ENCODE measurements at regions not wholly inside any gene's neighbourhood (a gene's known extent, or its start where the extent isn't known, plus 50 kb on each side); places are given as distances from the start of the nearest gene placed in this dataset.

- Mint-ChIP-seq H3K9me3 (peaks cover 1% of the 10 kb centered on the region), H3K27me3 (no peaks in the 10 kb centered on the region), H3K36me3 (no peaks in the 10 kb centered on the region), H3K27ac (no peak overlapping the region), H3K4me1 (no peaks in the 10 kb centered on the region), H3K4me3 (no peak overlapping the region)
- no peak for ATAC-seq (ENCODE audit: low read depth)
- POLR2A ChIA-PET: no interaction called here
- no peak for DNase-seq
Observed at GRCh38 chr11:104320956-104321355, 157.0 kb upstream of the PDGFD start.

DNA sequence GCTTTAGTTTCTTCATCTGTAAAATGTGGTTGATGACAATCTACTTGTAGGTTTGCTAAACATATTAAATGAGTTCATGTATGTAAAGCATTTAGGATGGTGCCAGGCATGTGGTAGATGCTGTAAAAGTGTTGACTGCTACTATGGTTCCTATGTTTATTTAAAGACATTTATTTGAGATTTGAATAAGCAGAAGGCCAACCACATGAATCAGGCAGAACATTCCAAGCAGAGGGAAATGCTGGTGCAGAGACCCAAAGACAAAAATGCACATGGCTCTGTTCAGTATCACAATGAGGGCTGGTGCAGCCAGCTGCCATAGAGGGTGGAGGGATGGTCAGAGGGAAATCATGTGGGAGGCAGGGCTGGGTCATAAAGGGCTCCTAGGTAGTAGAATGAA is 156.2 kb upstream of the PDGFD start:
- Mint-ChIP-seq H3K27ac (no peak overlapping the region), H3K9me3 (peaks cover 1% of the 10 kb centered on the region), H3K4me3 (no peak overlapping the region), H3K36me3 (no peaks in the 10 kb centered on the region), H3K4me1 (no peaks in the 10 kb centered on the region), H3K27me3 (no peaks in the 10 kb centered on the region)
- POLR2A ChIA-PET: no interaction called here
- DNase-seq (no peak), ATAC-seq (ENCODE audit: low read depth) (no peak)

DNA sequence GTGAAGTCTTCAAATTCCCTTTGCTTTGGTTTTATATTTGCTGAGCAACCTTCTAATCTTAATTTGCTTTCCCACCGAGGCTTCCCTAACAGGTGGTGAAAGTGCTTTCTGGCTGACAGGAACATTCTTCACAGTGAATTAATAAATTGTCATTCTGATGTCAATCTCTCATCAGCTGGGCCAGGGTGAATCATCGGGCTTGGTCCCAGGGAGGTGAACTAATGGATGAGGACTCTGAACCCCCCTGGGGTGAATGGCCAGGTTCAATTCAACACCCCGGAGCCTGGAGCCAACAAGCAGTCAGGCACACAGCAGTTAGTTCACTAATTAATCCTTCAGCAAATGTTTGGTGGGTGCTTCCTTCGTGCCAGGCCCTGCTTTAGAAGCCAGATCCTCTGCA is 155.4 kb upstream of the PDGFD start:
- no peaks in the 10 kb centered on the region for H3K4me1 Mint-ChIP-seq
- POLR2A ChIA-PET: no interaction called here

DNA sequence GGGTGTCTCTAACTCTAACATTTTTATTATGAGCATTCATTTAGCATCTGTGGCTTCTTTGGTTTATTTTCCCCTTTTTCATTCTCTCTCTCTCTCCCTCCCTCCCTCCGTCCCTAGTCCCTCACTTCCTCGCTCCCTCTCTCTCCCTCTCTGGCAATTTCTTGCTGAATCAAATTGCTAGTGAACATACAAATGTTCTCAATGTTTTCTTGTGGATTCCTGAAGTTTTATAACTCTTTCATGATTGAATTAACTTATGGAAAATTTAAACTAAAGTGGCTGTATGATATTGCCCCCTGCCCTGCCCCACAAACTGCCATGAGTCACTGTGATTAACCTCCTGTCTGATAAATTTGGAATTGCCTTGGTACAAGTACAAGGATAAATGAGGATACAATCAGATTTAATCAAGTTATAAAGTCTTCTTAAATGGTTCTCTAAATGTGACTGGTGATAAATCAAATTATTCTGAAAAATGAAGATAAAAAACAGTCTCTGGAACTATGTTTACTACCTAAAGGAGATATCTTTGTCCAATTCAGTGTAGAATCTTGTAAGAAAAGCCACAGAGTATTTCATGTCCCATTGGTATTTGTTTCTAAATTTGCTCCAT is 143.0 kb upstream of the PDGFD start:
- no peak for ATAC-seq (ENCODE audit: low read depth)
- POLR2A ChIA-PET: no interaction called here
- Mint-ChIP-seq H3K4me3 (no peak overlapping the region), H3K9me3 (no peaks in the 10 kb centered on the region), H3K4me1 (no peaks in the 10 kb centered on the region), H3K27ac (no peak overlapping the region), H3K27me3 (peaks cover 2% of the 10 kb centered on the region), H3K36me3 (no peaks in the 10 kb centered on the region)
- no peak for DNase-seq

More for the DNA sequence above, 155.4 kb upstream of the PDGFD start:
- DNase-seq (no peak), ATAC-seq (ENCODE audit: low read depth) (no peak)
- Mint-ChIP-seq H3K27ac (no peak overlapping the region), H3K36me3 (no peaks in the 10 kb centered on the region), H3K9me3 (peaks cover 1% of the 10 kb centered on the region), H3K27me3 (no peaks in the 10 kb centered on the region), H3K4me3 (no peak overlapping the region)

GRCh38 chr11:104301776-104302175 is 137.8 kb upstream of the PDGFD start:
- H3K27me3 Mint-ChIP-seq: peaks cover 2% of the 10 kb centered on the region
- ATAC-seq (ENCODE audit: low read depth) (no peak), DNase-seq (no peak)
- no peak overlapping the region for H3K27ac Mint-ChIP-seq
- H3K4me3 Mint-ChIP-seq: no peak overlapping the region
- no peaks in the 10 kb centered on the region for H3K36me3 Mint-ChIP-seq
- POLR2A ChIA-PET: no interaction called here
- H3K9me3 Mint-ChIP-seq: no peaks in the 10 kb centered on the region
- no peaks in the 10 kb centered on the region for H3K4me1 Mint-ChIP-seq

- POLR2A ChIA-PET: no interaction called here
Observed at GRCh38 chr11:104291646-104292045, 127.7 kb upstream of the PDGFD start.

DNA sequence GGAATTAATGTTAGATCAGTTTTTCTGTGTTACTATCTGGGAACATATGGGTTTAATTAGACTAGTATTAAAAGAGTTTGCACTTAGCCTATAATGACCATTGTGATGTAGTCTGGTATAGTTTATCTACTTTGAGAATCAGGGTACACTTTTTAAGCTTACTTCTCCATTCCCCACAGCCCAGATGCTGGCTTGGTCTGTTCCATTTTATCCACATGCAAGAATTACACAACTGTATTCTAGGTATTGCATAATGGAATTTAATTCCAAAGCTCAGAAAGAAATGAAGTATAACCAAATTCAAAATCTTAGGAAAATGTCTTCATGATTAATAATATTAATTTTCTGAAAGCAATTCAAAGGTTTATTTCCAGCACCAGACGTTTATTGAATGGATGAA is 122.2 kb upstream of the PDGFD start:
- no peak overlapping the region for H3K4me3 Mint-ChIP-seq
- DNase-seq: no peak
- POLR2A ChIA-PET: no interaction called here
- no peak for ATAC-seq (ENCODE audit: low read depth)
- no peaks in the 10 kb centered on the region for H3K27me3 Mint-ChIP-seq
- no peaks in the 10 kb centered on the region for H3K36me3 Mint-ChIP-seq
- H3K27ac Mint-ChIP-seq: no peak overlapping the region
- H3K4me1 Mint-ChIP-seq: no peaks in the 10 kb centered on the region
- H3K9me3 Mint-ChIP-seq: no peaks in the 10 kb centered on the region

More at GRCh38 chr11:104291646-104292045, 127.7 kb upstream of the PDGFD start:
- Mint-ChIP-seq H3K36me3 (no peaks in the 10 kb centered on the region), H3K4me3 (no peak overlapping the region), H3K9me3 (no peaks in the 10 kb centered on the region), H3K4me1 (no peaks in the 10 kb centered on the region), H3K27me3 (no peaks in the 10 kb centered on the region), H3K27ac (no peak overlapping the region)
- no peak for ATAC-seq (ENCODE audit: low read depth)
- no peak for DNase-seq

DNA sequence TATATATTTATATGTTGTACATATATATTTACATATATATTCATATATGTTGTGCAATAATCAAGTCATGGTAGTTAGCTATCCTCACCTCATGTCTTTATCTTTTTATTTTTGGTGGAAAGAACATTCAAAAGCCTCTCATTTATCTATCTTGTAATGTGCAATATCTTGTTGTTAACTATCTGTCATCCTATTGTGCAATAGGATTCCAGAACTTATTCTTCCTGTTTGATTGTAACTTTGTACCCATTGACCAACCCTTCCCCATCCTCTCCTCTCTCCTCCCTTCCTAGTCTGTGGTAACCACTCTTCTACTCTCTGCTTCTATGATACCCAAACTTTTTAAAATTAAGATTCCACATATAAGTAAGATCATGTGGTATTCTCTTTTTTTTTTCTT is 115.6 kb upstream of the PDGFD start:
- DNase-seq: no peak
- Mint-ChIP-seq H3K4me1 (no peaks in the 10 kb centered on the region), H3K4me3 (no peak overlapping the region), H3K36me3 (no peaks in the 10 kb centered on the region), H3K9me3 (no peaks in the 10 kb centered on the region), H3K27ac (no peak overlapping the region), H3K27me3 (no peaks in the 10 kb centered on the region)
- ATAC-seq (ENCODE audit: low read depth): no peak
- POLR2A ChIA-PET: no interaction called here

- H3K36me3 Mint-ChIP-seq: no peaks in the 10 kb centered on the region
- no peak overlapping the region for H3K4me3 Mint-ChIP-seq
- POLR2A ChIA-PET: no interaction called here
- H3K27ac Mint-ChIP-seq: no peak overlapping the region
- ATAC-seq (ENCODE audit: low read depth) (no peak), DNase-seq (no peak)
- no peaks in the 10 kb centered on the region for H3K9me3 Mint-ChIP-seq
- no peaks in the 10 kb centered on the region for H3K4me1 Mint-ChIP-seq
- no peaks in the 10 kb centered on the region for H3K27me3 Mint-ChIP-seq
Observed at GRCh38 chr11:104275992-104276391, 112.0 kb upstream of the PDGFD start.

DNA sequence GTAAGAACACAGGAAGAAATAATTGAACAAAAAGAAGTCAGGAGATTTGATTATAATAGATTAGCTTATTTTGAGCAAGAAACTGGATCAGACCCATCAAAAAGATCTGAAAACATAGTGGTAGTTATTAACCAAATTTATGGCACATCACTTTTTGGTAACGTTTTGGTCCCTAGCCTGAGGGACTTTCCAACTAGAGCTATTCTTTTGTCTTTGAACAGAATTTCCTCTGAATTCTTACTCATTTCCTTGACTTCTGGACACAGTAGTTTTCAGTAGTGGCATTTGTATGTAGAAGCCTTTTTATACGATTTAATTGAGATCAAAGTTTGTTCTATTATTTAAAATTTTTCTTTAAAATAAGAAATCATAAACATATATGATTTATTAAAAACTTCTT is 96.5 kb upstream of the PDGFD start:
- H3K27ac Mint-ChIP-seq: no peak overlapping the region
- H3K36me3 Mint-ChIP-seq: no peaks in the 10 kb centered on the region
- no peak for DNase-seq
- no peaks in the 10 kb centered on the region for H3K27me3 Mint-ChIP-seq
- H3K4me1 Mint-ChIP-seq: no peaks in the 10 kb centered on the region
- POLR2A ChIA-PET: no interaction called here
- H3K9me3 Mint-ChIP-seq: no peaks in the 10 kb centered on the region
- no peak for ATAC-seq (ENCODE audit: low read depth)
- no peak overlapping the region for H3K4me3 Mint-ChIP-seq

DNA sequence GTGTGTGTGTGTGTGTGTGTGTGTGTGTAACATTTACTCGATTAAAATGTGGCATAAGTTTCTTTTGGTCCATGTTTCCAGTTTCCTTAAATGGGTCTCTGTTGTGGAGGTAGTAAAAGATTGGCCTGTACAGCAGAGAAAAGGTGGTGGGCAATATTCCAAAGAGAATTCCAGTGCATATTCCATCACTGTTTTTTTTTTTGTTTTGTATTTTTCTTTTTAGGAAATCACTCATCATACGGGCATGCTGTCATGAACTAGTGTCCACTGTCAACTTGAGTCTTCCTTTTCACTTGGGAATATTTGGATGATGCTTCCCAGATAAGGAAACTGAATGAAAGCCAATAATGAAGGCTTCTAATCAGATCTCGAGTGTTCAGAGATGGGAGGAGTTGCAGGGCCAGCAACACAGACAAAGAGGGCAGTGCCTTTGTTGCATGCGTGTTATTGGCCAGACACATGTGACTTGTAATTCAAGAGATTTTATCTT is 95.2 kb upstream of the PDGFD start:
- Mint-ChIP-seq H3K27ac (no peak overlapping the region), H3K36me3 (no peaks in the 10 kb centered on the region), H3K27me3 (no peaks in the 10 kb centered on the region), H3K4me3 (no peak overlapping the region), H3K9me3 (no peaks in the 10 kb centered on the region), H3K4me1 (no peaks in the 10 kb centered on the region)
- DNase-seq (no peak), ATAC-seq (ENCODE audit: low read depth) (no peak)
- POLR2A ChIA-PET: no interaction called here

DNA sequence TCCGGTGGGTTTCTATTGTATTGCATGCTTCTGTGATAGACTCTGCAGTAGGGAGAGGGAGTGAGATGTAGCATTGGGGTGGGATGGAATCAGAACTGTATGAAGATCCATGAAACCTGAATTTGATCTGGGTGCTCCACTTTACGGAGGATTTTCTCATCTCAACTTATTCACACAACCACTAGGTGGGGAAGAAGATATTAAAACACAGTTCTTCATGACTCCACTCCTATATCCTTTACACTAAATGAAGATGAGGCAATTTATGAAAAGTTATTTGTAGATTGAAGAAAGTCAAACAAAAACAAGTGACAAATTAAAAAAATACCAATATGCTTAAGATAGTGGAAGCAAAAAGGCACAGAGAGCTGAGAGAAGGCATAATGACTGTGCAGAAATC is 92.6 kb upstream of the PDGFD start:
- H3K36me3 Mint-ChIP-seq: no peaks in the 10 kb centered on the region
- POLR2A ChIA-PET: no interaction called here
- H3K4me1 Mint-ChIP-seq: no peaks in the 10 kb centered on the region
- H3K4me3 Mint-ChIP-seq: no peak overlapping the region
- H3K27ac Mint-ChIP-seq: no peak overlapping the region
- H3K9me3 Mint-ChIP-seq: no peaks in the 10 kb centered on the region
- no peak for ATAC-seq (ENCODE audit: low read depth)
- no peaks in the 10 kb centered on the region for H3K27me3 Mint-ChIP-seq
- DNase-seq: no peak

DNA sequence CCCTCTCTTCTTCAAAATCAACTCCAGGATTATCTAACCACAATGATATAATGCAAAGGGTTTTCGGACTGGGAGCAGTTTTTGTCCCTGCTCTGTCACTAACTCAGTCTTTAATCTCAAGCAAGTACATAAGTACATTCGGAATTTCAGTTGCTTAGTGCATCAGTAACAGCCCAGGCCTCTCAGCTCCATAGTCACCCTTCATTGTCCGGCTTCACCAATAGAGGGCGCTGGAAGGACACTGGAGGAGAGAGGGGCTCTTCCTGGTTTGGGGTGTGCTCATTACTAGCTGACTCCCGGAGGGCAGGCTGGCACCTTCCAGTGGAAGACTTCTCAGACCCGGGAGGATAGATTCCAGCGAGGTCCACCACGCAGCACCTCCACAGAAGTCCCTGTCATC is 90.4 kb upstream of the PDGFD start:
- ATAC-seq (ENCODE audit: low read depth): no peak
- POLR2A ChIA-PET: no interaction called here
- Mint-ChIP-seq H3K4me1 (no peaks in the 10 kb centered on the region), H3K9me3 (no peaks in the 10 kb centered on the region), H3K27me3 (no peaks in the 10 kb centered on the region), H3K27ac (no peak overlapping the region), H3K4me3 (no peak overlapping the region), H3K36me3 (no peaks in the 10 kb centered on the region)
- DNase-seq: peak; percentile 29

- Mint-ChIP-seq H3K4me3 (no peak overlapping the region), H3K9me3 (no peaks in the 10 kb centered on the region), H3K4me1 (no peaks in the 10 kb centered on the region), H3K27ac (no peak overlapping the region), H3K27me3 (no peaks in the 10 kb centered on the region), H3K36me3 (no peaks in the 10 kb centered on the region)
- no peak for ATAC-seq (ENCODE audit: low read depth)
- POLR2A ChIA-PET: no interaction called here
- no peak for DNase-seq
Observed at GRCh38 chr11:104246590-104246989, 82.6 kb upstream of the PDGFD start.

GRCh38 chr11:104238916-104239315 is 75.0 kb upstream of the PDGFD start:
- Mint-ChIP-seq H3K9me3 (no peaks in the 10 kb centered on the region), H3K4me3 (no peak overlapping the region), H3K27me3 (no peaks in the 10 kb centered on the region), H3K27ac (no peak overlapping the region), H3K4me1 (no peaks in the 10 kb centered on the region), H3K36me3 (no peaks in the 10 kb centered on the region)
- DNase-seq (no peak), ATAC-seq (ENCODE audit: low read depth) (no peak)
- POLR2A ChIA-PET: no interaction called here
